GM12874 (cell line): ENCODE measurements at regions not wholly inside any gene's neighbourhood (a gene's known extent, or its start where the extent isn't known, plus 50 kb on each side); places are given as distances from the start of the nearest gene placed in this dataset.

ENCODE experiments used
- TF ChIP-seq, protein P1 (sequence below): IDR thresholded peaks from 2 replicates; pipeline ENCODE4 v1.5.1; 2011; ENCODE audit warnings: low read depth, mild to moderate bottlenecking, control low read depth, low read length, moderate library complexity; ENCODE audit not compliant: insufficient read depth

DNA sequence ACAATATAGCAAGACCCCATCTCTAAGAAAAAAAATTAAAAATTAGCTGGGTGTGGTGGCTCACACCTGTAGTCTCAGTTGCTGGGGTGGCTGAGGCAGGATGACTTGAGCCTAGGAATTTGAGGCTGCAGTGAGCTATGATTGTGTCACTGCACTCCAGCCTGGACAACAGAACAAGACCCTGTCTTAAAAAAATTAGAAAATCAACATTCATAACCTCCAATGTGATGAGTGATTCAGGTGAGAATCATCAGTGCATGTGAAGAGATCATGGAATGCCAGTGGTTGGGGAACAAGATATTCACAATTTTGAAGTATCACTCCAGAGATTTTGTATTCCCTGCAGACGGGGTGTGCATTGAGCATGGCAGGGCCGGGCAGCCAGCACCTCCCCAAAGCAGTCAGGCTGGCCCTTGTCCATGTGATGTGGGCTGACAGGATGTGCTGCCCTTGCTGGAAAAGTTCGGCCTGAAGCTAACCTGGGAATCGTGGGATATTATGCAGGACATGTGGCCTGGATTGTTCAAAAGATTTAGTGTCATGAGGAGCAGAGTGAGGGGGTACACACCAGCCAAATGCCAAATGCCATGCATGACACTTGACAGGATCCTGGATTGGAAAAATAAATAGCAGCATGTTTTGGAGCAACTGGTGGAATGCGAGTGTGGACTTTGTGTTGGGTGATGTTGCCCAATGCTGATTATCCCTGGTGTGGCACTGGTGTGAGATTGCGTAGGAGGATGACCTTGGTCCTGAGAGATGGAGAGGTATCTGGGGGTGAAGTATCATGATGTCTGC is 189.0 kb downstream of the RGS3 start:
- TF ChIP-seq, protein P1, sequence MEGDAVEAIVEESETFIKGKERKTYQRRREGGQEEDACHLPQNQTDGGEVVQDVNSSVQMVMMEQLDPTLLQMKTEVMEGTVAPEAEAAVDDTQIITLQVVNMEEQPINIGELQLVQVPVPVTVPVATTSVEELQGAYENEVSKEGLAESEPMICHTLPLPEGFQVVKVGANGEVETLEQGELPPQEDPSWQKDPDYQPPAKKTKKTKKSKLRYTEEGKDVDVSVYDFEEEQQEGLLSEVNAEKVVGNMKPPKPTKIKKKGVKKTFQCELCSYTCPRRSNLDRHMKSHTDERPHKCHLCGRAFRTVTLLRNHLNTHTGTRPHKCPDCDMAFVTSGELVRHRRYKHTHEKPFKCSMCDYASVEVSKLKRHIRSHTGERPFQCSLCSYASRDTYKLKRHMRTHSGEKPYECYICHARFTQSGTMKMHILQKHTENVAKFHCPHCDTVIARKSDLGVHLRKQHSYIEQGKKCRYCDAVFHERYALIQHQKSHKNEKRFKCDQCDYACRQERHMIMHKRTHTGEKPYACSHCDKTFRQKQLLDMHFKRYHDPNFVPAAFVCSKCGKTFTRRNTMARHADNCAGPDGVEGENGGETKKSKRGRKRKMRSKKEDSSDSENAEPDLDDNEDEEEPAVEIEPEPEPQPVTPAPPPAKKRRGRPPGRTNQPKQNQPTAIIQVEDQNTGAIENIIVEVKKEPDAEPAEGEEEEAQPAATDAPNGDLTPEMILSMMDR, result no peak

DNA sequence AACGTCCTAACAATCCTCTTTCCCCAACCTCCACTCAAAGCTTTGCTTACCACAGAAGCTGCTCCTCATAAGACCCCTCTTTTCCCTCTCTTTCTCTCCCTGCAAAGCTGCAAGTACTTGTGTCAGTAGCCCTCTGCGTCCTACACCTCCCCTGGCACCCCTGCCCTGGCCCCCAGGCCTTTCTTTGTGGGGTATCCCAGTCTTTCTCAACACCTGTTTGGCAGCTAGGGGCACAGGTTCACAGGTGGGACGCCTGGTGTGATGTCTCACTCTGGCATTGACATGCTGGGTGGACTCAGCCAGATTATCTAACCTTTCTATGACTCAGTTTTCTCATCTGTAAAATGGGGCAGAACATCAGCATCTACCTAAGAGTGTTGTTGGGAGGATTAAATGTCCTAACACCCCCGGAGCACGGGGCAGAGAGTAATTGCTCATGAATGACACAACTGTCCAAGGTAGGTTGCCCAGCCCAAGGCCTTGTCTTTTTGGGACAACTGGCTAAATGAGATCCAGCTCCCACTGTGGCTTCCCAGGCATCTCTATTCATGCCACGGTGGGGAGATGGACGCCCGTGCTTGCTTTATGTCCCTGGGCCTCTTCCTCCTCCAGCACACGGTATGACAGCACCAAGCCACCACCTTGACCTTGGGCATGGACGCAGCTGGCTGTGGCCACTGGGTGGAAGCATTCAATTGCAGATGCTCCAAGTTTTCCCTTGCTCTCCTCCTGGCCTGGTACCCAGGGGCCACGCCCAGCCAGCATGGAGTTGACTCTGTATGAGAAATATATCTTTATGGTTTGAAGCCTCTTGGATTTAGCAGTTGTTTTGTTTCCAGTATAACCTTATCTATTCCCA is 190.4 kb downstream of the RGS3 start:
- TF ChIP-seq, protein P1, result no peak

GRCh38 chr9:113654605-113655428 is 191.3 kb downstream of the RGS3 start:
- TF ChIP-seq, protein P1, result no peak

GRCh38 chr9:113656771-113657670 is 193.5 kb downstream of the RGS3 start:
- TF ChIP-seq, protein P1, result no peak

- TF ChIP-seq, protein P1, result peak; percentile 96
Observed at GRCh38 chr9:113657765-113658544, 194.4 kb downstream of the RGS3 start.

GRCh38 chr9:113658545-113658895 is 195.0 kb downstream of the RGS3 start:
- TF ChIP-seq, protein P1, result no peak
